Stimulated activated naive CD8-positive, alpha-beta T cell treated with anti-CD3 and anti-CD28 coated beads, Interleukin-15, Interleukin-2, amounts not matched to agents 100 ng/mL and 50 ng/mL, for 24 hours (primary cell): ENCODE measurements at regions not wholly inside any gene's neighbourhood (a gene's known extent, or its start where the extent isn't known, plus 50 kb on each side); places are given as distances from the start of the nearest gene placed in this dataset.

Experiments used
- H3K27ac Mint-ChIP-seq: one replicate; pipeline ENCODE4 v1.8.0; 2021; ENCODE audit warnings: mild to moderate bottlenecking, mixed read lengths
- H3K27me3 Mint-ChIP-seq: one replicate; pipeline ENCODE4 v1.8.0; 2021; ENCODE audit warnings: mixed read lengths
- H3K36me3 Mint-ChIP-seq: one replicate; pipeline ENCODE4 v1.8.0; 2021; ENCODE audit warnings: low read depth, mixed read lengths
- H3K4me1 Mint-ChIP-seq: one replicate; pipeline ENCODE4 v1.8.0; 2021; ENCODE audit warnings: low read depth, mixed read lengths
- H3K4me3 Mint-ChIP-seq: one replicate; pipeline ENCODE4 v1.8.0; 2021; ENCODE audit warnings: mild to moderate bottlenecking, mixed read lengths
- H3K9me3 Mint-ChIP-seq: one replicate; pipeline ENCODE4 v1.8.0; 2021; ENCODE audit warnings: mixed read lengths

DNA sequence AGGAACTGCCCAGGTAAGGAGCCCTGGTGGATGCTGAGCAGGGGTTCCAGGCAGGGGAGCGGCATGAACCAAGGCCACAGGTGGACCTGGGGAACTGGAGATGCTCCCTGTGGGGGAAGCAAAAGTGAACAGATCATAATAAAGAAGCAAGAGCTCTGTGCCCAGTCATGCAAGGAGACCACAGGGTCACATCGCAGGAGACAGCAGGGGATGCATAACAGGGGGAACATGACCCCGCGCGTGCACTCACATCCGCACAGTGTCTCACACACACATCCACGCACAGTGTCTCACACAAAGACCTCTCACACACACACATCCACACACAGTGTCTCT, 473.3 kb upstream of the HS6ST1 start:
- Mint-ChIP-seq H3K9me3 (peaks cover 10% of the 10 kb centered on the region), H3K36me3 (no peaks in the 10 kb centered on the region), H3K27me3 (no peaks in the 10 kb centered on the region), H3K27ac (no peak overlapping the region), H3K4me1 (no peaks in the 10 kb centered on the region), H3K4me3 (no peak overlapping the region)

DNA sequence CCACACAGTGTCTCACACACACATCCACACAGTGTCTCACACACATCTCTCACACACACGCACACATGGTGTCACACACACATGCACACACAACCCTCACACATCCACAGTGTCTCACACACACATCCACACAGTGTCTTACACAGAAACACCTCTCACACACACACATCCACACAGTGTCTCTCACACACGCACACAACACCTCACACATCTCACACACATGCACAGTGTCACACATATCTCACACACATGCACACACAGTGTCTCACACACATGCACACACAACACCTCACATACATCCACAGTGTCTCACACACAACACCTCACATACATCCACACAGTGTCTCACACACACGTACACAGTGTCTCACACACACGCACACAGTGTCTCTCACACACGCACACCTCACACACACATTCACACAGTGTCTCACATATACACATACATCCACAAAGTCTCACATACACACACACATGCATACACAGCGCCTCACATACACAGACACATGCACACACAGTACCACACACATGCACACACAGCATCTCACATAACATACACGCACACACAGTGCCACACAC, 473.9 kb upstream of the HS6ST1 start:
- Mint-ChIP-seq H3K27me3 (no peaks in the 10 kb centered on the region), H3K9me3 (peaks cover 10% of the 10 kb centered on the region), H3K4me1 (no peaks in the 10 kb centered on the region), H3K27ac (no peak overlapping the region), H3K36me3 (no peaks in the 10 kb centered on the region), H3K4me3 (no peak overlapping the region)

DNA sequence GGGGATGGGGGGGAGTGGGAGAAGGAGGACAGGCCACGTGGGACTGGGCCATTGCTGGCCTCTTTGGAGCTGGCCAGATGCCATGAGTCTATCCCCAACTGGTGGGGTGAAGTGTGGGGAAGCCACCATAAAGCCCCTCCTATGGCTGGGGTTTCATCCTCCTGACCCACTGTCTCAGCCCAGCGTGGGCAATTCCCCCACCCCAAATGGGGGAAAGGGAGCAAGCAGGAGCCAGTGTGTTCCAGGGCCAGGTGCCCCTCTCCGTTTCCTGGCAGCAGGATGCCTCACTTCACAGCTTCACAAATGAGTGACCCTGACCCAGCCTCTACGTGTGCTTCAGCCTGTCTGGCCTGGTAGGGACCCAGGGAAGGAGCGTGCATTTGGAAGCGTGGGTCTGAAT, 474.7 kb upstream of the HS6ST1 start:
- peaks cover 7% of the 10 kb centered on the region for H3K9me3 Mint-ChIP-seq
- no peak overlapping the region for H3K27ac Mint-ChIP-seq
- no peaks in the 10 kb centered on the region for H3K36me3 Mint-ChIP-seq
- no peak overlapping the region for H3K4me3 Mint-ChIP-seq
- H3K27me3 Mint-ChIP-seq: no peaks in the 10 kb centered on the region
- H3K4me1 Mint-ChIP-seq: no peaks in the 10 kb centered on the region

DNA sequence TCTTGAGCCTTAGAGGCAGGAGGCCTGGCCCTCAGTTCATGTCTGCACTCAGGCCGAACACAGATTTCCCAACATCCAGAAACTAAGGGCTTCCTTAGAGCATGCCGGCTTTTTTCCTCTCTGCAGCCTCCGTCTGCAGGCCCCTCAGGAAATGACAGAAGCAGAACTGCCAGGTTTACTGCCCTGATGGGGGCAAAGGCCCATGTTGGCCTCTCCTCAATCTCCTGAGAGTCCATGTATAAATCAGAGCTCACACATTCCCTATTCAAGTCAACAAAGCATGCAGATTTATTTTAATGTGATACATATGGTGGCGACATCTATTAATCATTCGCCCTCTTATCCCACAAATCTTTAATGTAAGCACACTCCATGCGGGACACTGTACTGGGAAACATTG, 475.6 kb upstream of the HS6ST1 start:
- Mint-ChIP-seq H3K27me3 (no peaks in the 10 kb centered on the region), H3K4me1 (no peaks in the 10 kb centered on the region), H3K36me3 (no peaks in the 10 kb centered on the region), H3K27ac (no peak overlapping the region), H3K9me3 (no peaks in the 10 kb centered on the region), H3K4me3 (no peak overlapping the region)

DNA sequence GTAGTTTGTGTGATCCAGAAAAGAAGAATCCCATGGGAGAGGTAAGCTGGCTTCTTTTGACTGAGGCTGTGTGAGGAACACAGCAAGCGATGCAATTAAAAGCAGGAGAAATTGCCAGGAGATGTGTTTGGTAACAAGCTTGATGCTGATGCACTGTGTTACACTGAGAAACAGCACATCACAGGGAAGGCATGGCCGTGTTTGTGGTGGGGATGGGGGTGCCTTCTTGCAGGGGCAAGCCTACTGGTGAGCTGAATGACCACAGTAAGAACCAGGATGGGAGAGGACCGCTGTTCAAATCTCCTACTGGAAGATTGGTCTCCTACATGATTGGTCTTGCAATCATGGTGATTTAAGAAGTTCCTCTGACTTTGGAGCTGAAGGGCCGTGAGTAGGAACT, 477.7 kb upstream of the HS6ST1 start:
- no peak overlapping the region for H3K4me3 Mint-ChIP-seq
- no peaks in the 10 kb centered on the region for H3K27me3 Mint-ChIP-seq
- H3K36me3 Mint-ChIP-seq: no peaks in the 10 kb centered on the region
- H3K4me1 Mint-ChIP-seq: no peaks in the 10 kb centered on the region
- no peak overlapping the region for H3K27ac Mint-ChIP-seq
- no peaks in the 10 kb centered on the region for H3K9me3 Mint-ChIP-seq

DNA sequence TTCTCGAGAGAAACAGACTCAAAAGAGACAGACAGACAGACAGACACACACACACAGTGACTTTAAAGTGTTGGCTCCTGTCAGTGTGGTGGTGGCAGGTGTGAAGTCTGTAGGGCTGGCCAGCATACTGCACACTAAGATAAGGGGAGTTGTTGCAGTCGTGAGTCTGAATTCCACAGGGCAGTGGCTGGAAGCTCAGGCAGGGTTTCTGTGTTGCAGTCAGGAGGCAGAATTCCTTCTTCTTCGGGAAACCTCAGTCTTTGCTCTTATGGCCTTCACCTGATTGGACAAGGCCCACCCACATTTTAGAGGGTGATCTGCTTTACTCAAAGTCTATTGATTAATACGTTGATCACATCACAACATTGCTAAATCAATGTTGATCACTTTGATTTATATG, 478.4 kb upstream of the HS6ST1 start:
- Mint-ChIP-seq H3K4me3 (no peak overlapping the region), H3K9me3 (no peaks in the 10 kb centered on the region), H3K27ac (no peak overlapping the region), H3K36me3 (no peaks in the 10 kb centered on the region), H3K4me1 (no peaks in the 10 kb centered on the region), H3K27me3 (no peaks in the 10 kb centered on the region)

DNA sequence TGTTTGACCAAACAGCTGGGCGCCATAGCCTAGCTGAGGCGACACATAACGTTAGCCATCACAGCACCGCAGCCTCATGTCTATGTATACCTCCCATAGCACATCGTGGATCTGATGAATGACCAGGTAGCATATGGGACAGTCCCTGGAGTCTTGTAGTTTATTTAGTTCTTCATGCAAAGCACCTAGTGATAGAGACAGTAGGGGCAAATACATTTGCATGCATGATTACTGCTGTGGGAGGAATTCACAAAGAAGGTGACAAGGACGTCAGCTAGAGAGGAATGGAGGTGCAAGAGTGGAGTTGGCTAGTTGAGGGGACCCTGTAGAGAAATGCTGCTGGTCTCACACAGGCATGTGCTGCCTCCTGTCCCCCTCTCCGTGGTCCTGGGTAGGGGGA, 478.9 kb upstream of the HS6ST1 start:
- no peaks in the 10 kb centered on the region for H3K27me3 Mint-ChIP-seq
- no peak overlapping the region for H3K4me3 Mint-ChIP-seq
- no peaks in the 10 kb centered on the region for H3K9me3 Mint-ChIP-seq
- no peak overlapping the region for H3K27ac Mint-ChIP-seq
- no peaks in the 10 kb centered on the region for H3K36me3 Mint-ChIP-seq
- H3K4me1 Mint-ChIP-seq: no peaks in the 10 kb centered on the region

GRCh38 chr2:128797937-128798336, 479.3 kb upstream of the HS6ST1 start:
- H3K4me3 Mint-ChIP-seq: no peak overlapping the region

DNA sequence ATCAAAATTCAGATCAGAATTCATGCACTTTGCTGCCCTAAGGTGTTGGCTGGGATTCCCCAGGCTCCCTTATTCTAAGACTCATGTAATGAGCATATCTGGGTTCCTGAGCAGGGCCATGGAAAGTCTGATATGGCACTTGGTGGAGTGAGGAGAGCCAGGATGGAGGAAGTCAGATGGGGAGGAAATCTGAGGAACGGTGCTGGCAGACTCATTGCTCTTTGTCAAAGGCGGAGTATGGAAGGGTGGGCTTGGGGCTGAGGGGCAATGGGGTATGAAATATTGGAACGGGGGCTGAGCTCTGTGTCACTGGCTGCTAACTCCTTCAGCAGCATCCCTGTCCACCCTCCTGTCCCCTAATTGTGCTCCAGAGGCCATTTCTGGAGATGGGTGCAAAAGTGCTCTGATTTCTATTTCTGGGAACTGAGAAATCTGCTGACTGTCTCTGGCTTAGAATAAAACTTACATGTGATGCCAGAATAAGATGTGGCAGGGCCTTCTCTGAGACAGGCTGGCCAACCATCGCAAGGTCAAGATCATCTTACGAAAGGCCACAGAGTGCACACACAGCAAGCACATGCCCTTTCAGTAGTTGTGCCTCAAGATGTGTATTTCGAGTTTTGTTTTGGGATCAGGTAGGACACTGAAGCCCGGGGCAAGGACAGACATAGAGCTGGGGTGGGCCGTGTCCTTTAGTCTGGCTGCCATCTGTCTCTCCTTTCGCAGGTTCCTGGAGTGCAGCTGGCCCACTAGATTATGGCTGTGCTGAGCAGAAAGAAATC, 480.0 kb upstream of the HS6ST1 start:
- H3K4me1 Mint-ChIP-seq: no peaks in the 10 kb centered on the region
- H3K27ac Mint-ChIP-seq: no peak overlapping the region
- no peaks in the 10 kb centered on the region for H3K27me3 Mint-ChIP-seq
- H3K9me3 Mint-ChIP-seq: no peaks in the 10 kb centered on the region
- H3K4me3 Mint-ChIP-seq: no peak overlapping the region
- no peaks in the 10 kb centered on the region for H3K36me3 Mint-ChIP-seq

More at GRCh38 chr2:128797937-128798336, 479.3 kb upstream of the HS6ST1 start:
- Mint-ChIP-seq H3K9me3 (no peaks in the 10 kb centered on the region), H3K36me3 (no peaks in the 10 kb centered on the region), H3K27me3 (no peaks in the 10 kb centered on the region), H3K27ac (no peak overlapping the region), H3K4me1 (no peaks in the 10 kb centered on the region)

GRCh38 chr2:128799284-128799552, 480.6 kb upstream of the HS6ST1 start:
- H3K4me3 Mint-ChIP-seq: no peak overlapping the region
- no peaks in the 10 kb centered on the region for H3K27me3 Mint-ChIP-seq
- H3K36me3 Mint-ChIP-seq: no peaks in the 10 kb centered on the region
- no peak overlapping the region for H3K27ac Mint-ChIP-seq
- H3K4me1 Mint-ChIP-seq: no peaks in the 10 kb centered on the region
- H3K9me3 Mint-ChIP-seq: no peaks in the 10 kb centered on the region

- H3K9me3 Mint-ChIP-seq: no peaks in the 10 kb centered on the region
- H3K27me3 Mint-ChIP-seq: no peaks in the 10 kb centered on the region
- H3K36me3 Mint-ChIP-seq: no peaks in the 10 kb centered on the region
Observed at GRCh38 chr2:128799730-128800129, 481.1 kb upstream of the HS6ST1 start.

GRCh38 chr2:128801576-128801975, 482.9 kb upstream of the HS6ST1 start:
- Mint-ChIP-seq H3K27me3 (peaks cover 4% of the 10 kb centered on the region), H3K9me3 (no peaks in the 10 kb centered on the region), H3K4me3 (no peak overlapping the region), H3K4me1 (no peaks in the 10 kb centered on the region), H3K27ac (no peak overlapping the region), H3K36me3 (no peaks in the 10 kb centered on the region)

More at GRCh38 chr2:128799730-128800129, 481.1 kb upstream of the HS6ST1 start:
- H3K4me3 Mint-ChIP-seq: no peak overlapping the region
- no peak overlapping the region for H3K27ac Mint-ChIP-seq
- H3K4me1 Mint-ChIP-seq: no peaks in the 10 kb centered on the region

DNA sequence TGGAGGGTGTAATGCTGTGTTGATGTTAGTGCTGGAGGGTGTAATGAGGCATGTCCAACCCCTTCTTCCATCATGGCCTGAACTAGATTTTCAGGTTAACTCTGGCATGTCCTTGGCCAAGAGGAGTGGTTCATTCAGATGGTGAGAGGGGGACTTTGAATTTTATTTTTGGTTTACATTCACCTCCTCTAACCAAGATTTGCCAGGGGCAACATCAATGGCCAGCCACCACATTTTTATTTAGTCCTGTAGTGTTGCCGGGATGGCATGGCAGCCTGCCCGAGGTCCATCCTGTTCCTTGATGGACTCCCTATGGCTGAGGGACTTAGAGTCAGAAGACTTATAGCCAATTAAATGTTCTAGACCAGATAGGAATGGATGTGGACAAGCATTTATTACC, 484.6 kb upstream of the HS6ST1 start:
- no peaks in the 10 kb centered on the region for H3K9me3 Mint-ChIP-seq
- no peak overlapping the region for H3K27ac Mint-ChIP-seq
- H3K4me3 Mint-ChIP-seq: no peak overlapping the region
- no peaks in the 10 kb centered on the region for H3K36me3 Mint-ChIP-seq
- H3K4me1 Mint-ChIP-seq: no peaks in the 10 kb centered on the region
- peaks cover 4% of the 10 kb centered on the region for H3K27me3 Mint-ChIP-seq

DNA sequence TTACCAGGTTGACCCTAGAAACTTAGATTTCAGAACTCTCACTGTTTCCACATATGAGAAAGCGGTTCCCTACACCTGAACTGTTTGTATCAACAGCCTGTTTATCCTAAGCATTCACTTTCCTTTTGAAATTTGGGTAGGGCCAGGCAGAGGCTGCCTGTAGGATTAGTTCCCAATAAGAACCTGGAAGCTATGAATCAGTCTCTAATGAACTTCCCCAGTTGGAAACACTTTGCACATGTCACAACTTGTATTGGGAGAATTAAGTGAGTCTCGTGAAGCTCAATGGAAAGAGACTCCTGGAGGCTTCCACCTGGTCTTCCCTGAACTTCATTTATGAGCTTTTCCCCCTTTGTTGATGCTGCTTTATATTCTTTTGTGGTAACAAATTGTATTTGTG, 486.6 kb upstream of the HS6ST1 start:
- no peak overlapping the region for H3K4me3 Mint-ChIP-seq
- H3K9me3 Mint-ChIP-seq: peaks cover 7% of the 10 kb centered on the region
- no peaks in the 10 kb centered on the region for H3K36me3 Mint-ChIP-seq
- H3K27ac Mint-ChIP-seq: no peak overlapping the region
- H3K4me1 Mint-ChIP-seq: no peaks in the 10 kb centered on the region
- peaks cover 4% of the 10 kb centered on the region for H3K27me3 Mint-ChIP-seq

GRCh38 chr2:128805918-128806317, 487.2 kb upstream of the HS6ST1 start:
- Mint-ChIP-seq H3K4me1 (no peaks in the 10 kb centered on the region), H3K27ac (no peak overlapping the region), H3K4me3 (no peak overlapping the region), H3K27me3 (peaks cover 4% of the 10 kb centered on the region), H3K36me3 (no peaks in the 10 kb centered on the region), H3K9me3 (peaks cover 13% of the 10 kb centered on the region)

DNA sequence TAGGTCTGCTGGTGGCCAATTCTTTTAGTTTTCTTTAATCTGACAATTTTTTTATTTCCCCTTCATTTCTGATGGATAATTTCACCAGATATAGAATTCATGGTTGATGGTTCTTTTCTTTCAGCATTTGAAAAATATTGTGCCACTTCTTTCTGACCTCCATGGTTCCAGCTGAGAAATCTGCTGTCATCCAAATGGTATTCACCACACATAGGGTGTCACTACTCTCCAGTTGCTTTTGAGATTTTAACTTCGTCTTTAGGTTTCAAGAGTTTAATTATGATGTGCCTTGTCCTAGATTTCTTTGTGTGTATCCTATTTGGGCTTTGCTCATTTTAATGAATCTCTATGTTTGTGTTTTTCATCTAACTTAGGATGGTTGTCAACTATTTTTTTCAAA, 488.6 kb upstream of the HS6ST1 start:
- Mint-ChIP-seq H3K4me1 (no peaks in the 10 kb centered on the region), H3K36me3 (no peaks in the 10 kb centered on the region), H3K27me3 (peaks cover 4% of the 10 kb centered on the region), H3K27ac (no peak overlapping the region), H3K9me3 (peaks cover 13% of the 10 kb centered on the region), H3K4me3 (no peak overlapping the region)
